Tongue (tissue), 1 donor: ENCODE measurements at regions not wholly inside any gene's neighbourhood (a gene's known extent, or its start where the extent isn't known, plus 50 kb on each side); places are given as distances from the start of the nearest gene placed in this dataset.
A peak's percentile ranks its signal among the peaks of the same experiment; 100 is the strongest.

Source experiments
- DNase-seq: peaks from one replicate; pipeline ENCODE4 v3.0.0-alpha.2; 2015

- DNase-seq: no peak
These were observed 367.9 kb upstream of the SLIT2 start for GRCh38 chr4:19883841-19884240.

- DNase-seq: peak; percentile 34
These were observed 371.5 kb upstream of the SLIT2 start for GRCh38 chr4:19880206-19880605.

GRCh38 chr4:19879330-19879729 is 372.4 kb upstream of the SLIT2 start:
- DNase-seq: peak; percentile 33

GRCh38 chr4:19857991-19858390 is 393.7 kb upstream of the SLIT2 start:
- no peak for DNase-seq

GRCh38 chr4:19857380-19857779 is 394.3 kb upstream of the SLIT2 start:
- peak; percentile 81 for DNase-seq

GRCh38 chr4:19850909-19851308 is 400.8 kb upstream of the SLIT2 start:
- no peak for DNase-seq

- peak; percentile 69 for DNase-seq
These were observed 407.3 kb upstream of the SLIT2 start for GRCh38 chr4:19844446-19844845.

- no peak for DNase-seq
These were observed 409.2 kb upstream of the SLIT2 start for GRCh38 chr4:19842471-19842870.

- DNase-seq: no peak
These were observed 412.8 kb upstream of the SLIT2 start for GRCh38 chr4:19838858-19839257.

- DNase-seq: no peak
These were observed 416.3 kb upstream of the SLIT2 start for GRCh38 chr4:19835429-19835828.

GRCh38 chr4:19832411-19832810 is 419.3 kb upstream of the SLIT2 start:
- no peak for DNase-seq

GRCh38 chr4:19831644-19832285 is 419.9 kb upstream of the SLIT2 start:
- DNase-seq: peak; percentile 15

GRCh38 chr4:19829101-19829500 is 422.6 kb upstream of the SLIT2 start:
- no peak for DNase-seq

- no peak for DNase-seq
These were observed 427.9 kb upstream of the SLIT2 start for GRCh38 chr4:19823781-19824180.

- no peak for DNase-seq
These were observed 432.0 kb upstream of the SLIT2 start for GRCh38 chr4:19819737-19820136.

- DNase-seq: no peak
These were observed 441.7 kb upstream of the SLIT2 start for GRCh38 chr4:19809989-19810388.

GRCh38 chr4:19807505-19807904 is 444.2 kb upstream of the SLIT2 start:
- peak; percentile 8 for DNase-seq

GRCh38 chr4:19806865-19807264 is 444.8 kb upstream of the SLIT2 start:
- DNase-seq: no peak

- no peak for DNase-seq
These were observed 448.3 kb upstream of the SLIT2 start for GRCh38 chr4:19803406-19803805.

- no peak for DNase-seq
These were observed 457.9 kb upstream of the SLIT2 start for GRCh38 chr4:19793831-19794230.

- DNase-seq: no peak
These were observed 460.1 kb upstream of the SLIT2 start for GRCh38 chr4:19791422-19792123.

GRCh38 chr4:19786616-19787015 is 465.1 kb upstream of the SLIT2 start:
- DNase-seq: no peak

- no peak for DNase-seq
These were observed 468.0 kb upstream of the SLIT2 start for GRCh38 chr4:19783667-19784223.

- no peak for DNase-seq
These were observed 470.8 kb upstream of the SLIT2 start for GRCh38 chr4:19780871-19781270.
